GM18502 (cell line): ENCODE measurements at regions not wholly inside any gene's neighbourhood (a gene's known extent, or its start where the extent isn't known, plus 50 kb on each side); places are given as distances from the start of the nearest gene placed in this dataset.

Source experiments
- ATAC-seq: cut with Tn5 transposase; IDR thresholded peaks from one replicate; pipeline ENCODE4 v1.9.1; 2021; ENCODE audit warnings: mild to moderate bottlenecking; ENCODE audit not compliant: unreplicated experiment, poor library complexity

GRCh38 chr3:148588291-148588690, 109.4 kb upstream of the AGTR1 start:
- no peak for ATAC-seq

GRCh38 chr3:148591525-148591924, 106.2 kb upstream of the AGTR1 start:
- no peak for ATAC-seq

- ATAC-seq: no peak
Measured at GRCh38 chr3:148598619-148599018, 99.1 kb upstream of the AGTR1 start.

- no peak for ATAC-seq
Measured at GRCh38 chr3:148599481-148599880, 98.2 kb upstream of the AGTR1 start.

GRCh38 chr3:148600440-148600839, 97.3 kb upstream of the AGTR1 start:
- ATAC-seq: no peak

- no peak for ATAC-seq
Measured at GRCh38 chr3:148600902-148601765, 96.6 kb upstream of the AGTR1 start.

GRCh38 chr3:148601766-148602685, 95.7 kb upstream of the AGTR1 start:
- no peak for ATAC-seq

GRCh38 chr3:148604270-148605085, 93.2 kb upstream of the AGTR1 start:
- ATAC-seq: no peak

GRCh38 chr3:148605521-148605920, 92.2 kb upstream of the AGTR1 start:
- ATAC-seq: no peak

- no peak for ATAC-seq
Measured at GRCh38 chr3:148606979-148607378, 90.7 kb upstream of the AGTR1 start.

- no peak for ATAC-seq
Measured at GRCh38 chr3:148607491-148607890, 90.2 kb upstream of the AGTR1 start.

GRCh38 chr3:148612278-148612677, 85.4 kb upstream of the AGTR1 start:
- no peak for ATAC-seq

GRCh38 chr3:148615382-148615781, 82.3 kb upstream of the AGTR1 start:
- ATAC-seq: no peak

- ATAC-seq: no peak
Measured at GRCh38 chr3:148625095-148625736, 72.5 kb upstream of the AGTR1 start.

- no peak for ATAC-seq
Measured at GRCh38 chr3:148625991-148626390, 71.7 kb upstream of the AGTR1 start.

GRCh38 chr3:148629006-148629405, 68.7 kb upstream of the AGTR1 start:
- ATAC-seq: no peak

- ATAC-seq: no peak
Measured at GRCh38 chr3:148631124-148631903, 66.4 kb upstream of the AGTR1 start.

- no peak for ATAC-seq
Measured at GRCh38 chr3:148641722-148642121, 56.0 kb upstream of the AGTR1 start.

- ATAC-seq: no peak
Measured at GRCh38 chr3:148642214-148642613, 55.5 kb upstream of the AGTR1 start.
